PC-3 (cell line): ENCODE measurements at regions not wholly inside any gene's neighbourhood (a gene's known extent, or its start where the extent isn't known, plus 50 kb on each side); places are given as distances from the start of the nearest gene placed in this dataset.

Experiments used
- CTCF ChIP-seq: fragments of 300-600 bp; sonication (generic); conservative IDR thresholded peaks from 2 replicates; pipeline ENCODE4 v1.5.1; 2017; ENCODE audit warnings: antibody characterized with exemption, low read depth, mild to moderate bottlenecking, low read length
- EZH2 ChIP-seq: fragments of 300-600 bp; sonication (generic); IDR thresholded peaks from one replicate; pipeline ENCODE4 v1.6.1; 2017; ENCODE audit warnings: antibody characterized with exemption, mild to moderate bottlenecking, low read length; ENCODE audit not compliant: unreplicated experiment

- TF ChIP-seq CTCF (no peak), EZH2 (no peak)
Observed at GRCh38 chr3:189118896-189119295, 52.9 kb upstream of the TPRG1 start.
